ENCODE measurements at regions not wholly inside any gene's neighbourhood (a gene's known extent, or its start where the extent isn't known, plus 50 kb on each side); places are given as distances from the start of the nearest gene placed in this dataset.

GRCh38 chr20:57993716-57994431 lies 234.6 kb downstream of the ANKRD60 start:
- H3K27ac ChIP-seq, result peak overlapping the region; percentile 49
- TF ChIP-seq ZFX (IDR thresholded peaks at IDR 0.05) (no peak), CTCF (conservative IDR thresholded peaks at IDR 0.05) (no peak)

- no peak for TF ChIP-seq CTCF (conservative IDR thresholded peaks at IDR 0.05)
- TF ChIP-seq ZFX (IDR thresholded peaks at IDR 0.05), result no peak
- no peak overlapping the region for H3K27ac ChIP-seq
These were observed 237.1 kb downstream of the ANKRD60 start for GRCh38 chr20:57991211-57991881.

GRCh38 chr20:57990396-57990987 lies 238.0 kb downstream of the ANKRD60 start:
- TF ChIP-seq CTCF (conservative IDR thresholded peaks at IDR 0.05) (no peak), ZFX (IDR thresholded peaks at IDR 0.05) (no peak)
- no peak overlapping the region for H3K27ac ChIP-seq

GRCh38 chr20:57988828-57989227 lies 239.6 kb downstream of the ANKRD60 start:
- H3K27ac ChIP-seq, result no peak overlapping the region
- TF ChIP-seq CTCF (conservative IDR thresholded peaks at IDR 0.05) (no peak), ZFX (IDR thresholded peaks at IDR 0.05) (no peak)

- no peak overlapping the region for H3K27ac ChIP-seq
- no peak for TF ChIP-seq ZFX (IDR thresholded peaks at IDR 0.05)
- no peak for TF ChIP-seq CTCF (conservative IDR thresholded peaks at IDR 0.05)
These were observed 240.0 kb downstream of the ANKRD60 start for GRCh38 chr20:57988422-57988821.

GRCh38 chr20:57987659-57988058 lies 240.8 kb downstream of the ANKRD60 start:
- H3K27ac ChIP-seq, result no peak overlapping the region
- no peak for TF ChIP-seq CTCF (conservative IDR thresholded peaks at IDR 0.05)
- TF ChIP-seq ZFX (IDR thresholded peaks at IDR 0.05), result no peak

- TF ChIP-seq ZFX (IDR thresholded peaks at IDR 0.05), result no peak
- TF ChIP-seq CTCF (conservative IDR thresholded peaks at IDR 0.05), result no peak
- H3K27ac ChIP-seq, result peak overlapping the region; percentile 6; the same call in 1 of the 2 replicates
These were observed 241.8 kb downstream of the ANKRD60 start for GRCh38 chr20:57986666-57987065.
